Kidney epithelial cell (primary cell): ENCODE measurements at regions not wholly inside any gene's neighbourhood (a gene's known extent, or its start where the extent isn't known, plus 50 kb on each side); places are given as distances from the start of the nearest gene placed in this dataset.

Experiments used
- DNase-seq: peaks from one replicate; pipeline ENCODE4 v3.0.0-alpha.2; 2010; ENCODE audit warnings: low read depth
- H3K27me3 ChIP-seq: 2 replicates; pipeline ENCODE4 v1.6.0; 2011; ENCODE audit warnings: low read length; ENCODE audit not compliant: control insufficient read depth, insufficient read depth
- H3K36me3 ChIP-seq: 2 replicates; pipeline ENCODE4 v1.5.1; 2011; ENCODE audit warnings: low read length; ENCODE audit not compliant: control insufficient read depth, insufficient read depth
- H3K4me3 ChIP-seq: 2 replicates; pipeline ENCODE4 v1.5.1; 2011; ENCODE audit warnings: low read depth, mild to moderate bottlenecking, control low read depth, low read length
- TF ChIP-seq, protein P1 (sequence below): IDR thresholded peaks from 2 replicates; pipeline ENCODE4 v1.5.1; 2011; ENCODE audit warnings: mild to moderate bottlenecking, moderate library complexity, low read length, control low read depth, inconsistent platforms; ENCODE audit not compliant: insufficient read depth, poor library complexity, severe bottlenecking

DNA sequence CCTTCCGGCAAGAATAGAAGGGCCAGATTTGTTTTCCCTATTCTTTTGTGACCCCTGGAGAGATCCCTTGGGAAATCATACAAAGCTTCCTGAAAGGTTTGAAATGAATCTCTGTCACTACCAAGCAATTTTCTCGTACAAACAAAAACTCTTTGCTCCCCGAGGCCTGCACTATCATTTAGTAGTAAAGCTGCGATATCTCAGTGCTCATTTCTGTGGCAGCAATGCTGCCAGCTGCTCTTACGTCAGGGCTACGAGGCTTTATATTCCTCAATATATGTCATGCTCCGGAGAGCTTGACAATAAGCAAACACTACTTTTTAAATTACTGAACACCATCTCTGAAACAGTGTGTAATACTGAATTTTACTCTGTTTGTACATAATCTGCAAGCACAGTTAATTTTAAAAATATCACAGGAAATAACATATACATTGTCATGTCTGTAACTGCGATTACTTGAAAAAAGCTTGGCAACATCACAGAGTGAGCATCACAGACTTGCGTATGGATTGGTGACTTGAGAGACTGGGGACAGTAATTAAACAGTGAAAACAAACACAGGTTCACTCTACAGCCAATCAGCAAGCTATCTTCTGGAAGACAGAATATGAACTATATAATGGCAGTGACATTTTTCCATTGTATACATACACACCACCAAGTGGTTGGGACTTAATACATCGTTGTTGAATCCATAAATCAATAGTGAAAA, 403.3 kb upstream of the NETO1 start:
- TF ChIP-seq, protein P1, sequence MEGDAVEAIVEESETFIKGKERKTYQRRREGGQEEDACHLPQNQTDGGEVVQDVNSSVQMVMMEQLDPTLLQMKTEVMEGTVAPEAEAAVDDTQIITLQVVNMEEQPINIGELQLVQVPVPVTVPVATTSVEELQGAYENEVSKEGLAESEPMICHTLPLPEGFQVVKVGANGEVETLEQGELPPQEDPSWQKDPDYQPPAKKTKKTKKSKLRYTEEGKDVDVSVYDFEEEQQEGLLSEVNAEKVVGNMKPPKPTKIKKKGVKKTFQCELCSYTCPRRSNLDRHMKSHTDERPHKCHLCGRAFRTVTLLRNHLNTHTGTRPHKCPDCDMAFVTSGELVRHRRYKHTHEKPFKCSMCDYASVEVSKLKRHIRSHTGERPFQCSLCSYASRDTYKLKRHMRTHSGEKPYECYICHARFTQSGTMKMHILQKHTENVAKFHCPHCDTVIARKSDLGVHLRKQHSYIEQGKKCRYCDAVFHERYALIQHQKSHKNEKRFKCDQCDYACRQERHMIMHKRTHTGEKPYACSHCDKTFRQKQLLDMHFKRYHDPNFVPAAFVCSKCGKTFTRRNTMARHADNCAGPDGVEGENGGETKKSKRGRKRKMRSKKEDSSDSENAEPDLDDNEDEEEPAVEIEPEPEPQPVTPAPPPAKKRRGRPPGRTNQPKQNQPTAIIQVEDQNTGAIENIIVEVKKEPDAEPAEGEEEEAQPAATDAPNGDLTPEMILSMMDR, result no peak
- Histone ChIP-seq H3K27me3 (no peaks in the 10 kb centered on the region), H3K4me3 (no peak overlapping the region), H3K36me3 (no peaks in the 10 kb centered on the region)
- no peak for DNase-seq

DNA sequence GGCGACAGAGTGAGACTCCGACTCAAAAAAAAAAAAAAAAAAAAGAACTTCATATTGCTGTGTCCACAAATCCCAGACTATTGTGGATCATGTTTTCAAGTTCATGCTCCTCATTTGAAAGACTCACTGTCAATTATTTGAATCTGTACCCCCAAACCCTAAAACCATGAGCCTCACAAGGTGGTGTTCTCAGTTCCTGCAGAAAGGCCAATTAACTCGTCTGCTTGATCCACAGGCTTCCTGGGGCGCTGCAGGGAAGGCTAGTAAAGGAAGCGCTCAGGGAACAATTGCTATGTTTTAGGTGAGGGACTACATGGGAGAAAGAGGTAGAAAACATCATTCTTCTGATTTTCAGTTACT, 396.8 kb upstream of the NETO1 start:
- no peak for DNase-seq
- H3K4me3 ChIP-seq, result no peak overlapping the region
- no peaks in the 10 kb centered on the region for H3K36me3 ChIP-seq
- no peaks in the 10 kb centered on the region for H3K27me3 ChIP-seq
- TF ChIP-seq, protein P1, result no peak

DNA sequence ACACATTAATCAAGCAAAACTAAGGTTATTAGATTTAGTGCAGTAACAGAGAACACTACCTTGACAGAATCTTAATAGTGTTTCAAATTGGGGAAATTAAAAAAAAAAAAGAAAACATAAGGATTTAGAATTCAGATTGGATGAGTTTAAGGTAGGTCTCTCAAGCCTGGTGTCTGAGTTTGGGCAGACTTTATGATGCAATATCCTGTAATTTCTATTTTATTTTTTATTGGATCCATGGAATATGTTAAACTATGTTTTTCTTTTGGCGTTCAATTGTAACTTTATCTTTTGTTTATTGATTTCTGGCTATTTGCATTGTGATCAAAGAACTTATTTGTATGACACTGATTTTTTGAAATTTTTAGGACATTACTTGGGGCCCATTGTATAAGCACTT, 394.1 kb upstream of the NETO1 start:
- H3K27me3 ChIP-seq, result no peaks in the 10 kb centered on the region
- DNase-seq, result no peak
- TF ChIP-seq, protein P1, result no peak
- no peak overlapping the region for H3K4me3 ChIP-seq
- H3K36me3 ChIP-seq, result no peaks in the 10 kb centered on the region

DNA sequence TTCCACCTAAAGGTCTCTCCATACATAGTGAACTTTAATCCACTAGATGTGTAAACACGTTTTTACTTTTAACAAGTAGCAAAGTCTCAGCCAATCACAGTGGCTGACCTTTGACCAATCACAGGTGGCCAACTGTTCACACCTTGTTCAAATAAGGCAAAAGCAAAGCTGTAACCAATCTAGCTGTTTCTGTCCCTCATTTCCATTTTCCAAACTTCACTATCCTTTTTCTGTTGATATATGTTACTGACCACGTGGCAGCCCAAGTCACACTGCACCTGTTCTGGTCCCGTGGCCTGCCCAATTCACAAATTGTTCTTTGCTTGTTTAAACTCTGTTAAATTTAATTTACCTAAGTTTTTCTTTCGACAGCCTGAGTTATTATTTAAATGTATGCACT, 393.5 kb upstream of the NETO1 start:
- TF ChIP-seq, protein P1, result no peak
- no peak for DNase-seq
- Histone ChIP-seq H3K27me3 (no peaks in the 10 kb centered on the region), H3K4me3 (no peak overlapping the region), H3K36me3 (no peaks in the 10 kb centered on the region)

DNA sequence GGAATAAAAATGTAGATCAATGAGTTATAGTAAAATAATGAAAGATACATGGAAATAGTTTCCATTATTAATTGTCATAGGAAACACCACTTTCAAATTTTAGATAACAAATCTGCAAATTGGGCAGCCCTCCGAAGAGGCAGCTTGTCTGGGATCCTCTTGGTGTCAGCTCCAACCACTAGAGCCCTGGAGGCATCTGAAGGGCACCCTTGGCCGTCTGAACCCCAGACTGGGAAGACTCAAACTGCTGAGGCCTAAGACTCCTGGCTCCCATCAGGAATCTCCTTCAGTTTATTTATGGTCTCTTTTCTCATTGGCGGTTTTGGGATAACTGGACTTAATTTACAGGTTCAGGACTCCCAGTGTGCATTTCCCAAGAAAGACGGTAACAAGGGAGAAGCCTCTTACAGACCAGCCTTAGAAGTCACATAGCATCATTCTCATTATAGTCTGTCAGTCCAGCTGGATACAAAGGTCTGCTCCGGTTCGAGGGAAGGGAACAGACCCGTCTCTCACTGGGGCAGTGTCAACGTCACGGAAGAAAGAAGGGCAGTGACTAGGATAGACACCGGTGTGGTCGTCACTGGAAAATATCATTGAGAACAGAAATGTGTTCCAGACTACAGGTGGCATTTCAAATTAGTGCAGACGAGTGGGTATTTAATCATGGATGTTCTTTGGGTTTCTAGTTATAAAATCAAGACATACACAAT, 390.7 kb upstream of the NETO1 start:
- Histone ChIP-seq H3K27me3 (no peaks in the 10 kb centered on the region), H3K4me3 (no peak overlapping the region), H3K36me3 (no peaks in the 10 kb centered on the region)
- TF ChIP-seq, protein P1, result no peak
- DNase-seq, result no peak
